ENCODE measurements at regions not wholly inside any gene's neighbourhood (a gene's known extent, or its start where the extent isn't known, plus 50 kb on each side); places are given as distances from the start of the nearest gene placed in this dataset.

- DNase-seq (ENCODE audit: low read depth in 2 of 2): no peak
Observed at GRCh38 chr12:4134448-4135263, 138.9 kb upstream of the CCND2 start.

- no peak for DNase-seq (ENCODE audit: low read depth in 2 of 2)
Observed at GRCh38 chr12:4133636-4134447, 139.7 kb upstream of the CCND2 start.

- no peak for DNase-seq (ENCODE audit: low read depth in 2 of 2)
Observed at GRCh38 chr12:4133029-4133428, 140.5 kb upstream of the CCND2 start.

GRCh38 chr12:4121506-4122020, 152.0 kb upstream of the CCND2 start:
- no peak for DNase-seq (ENCODE audit: low read depth in 2 of 2)

- no peak for DNase-seq (ENCODE audit: low read depth in 2 of 2)
Observed at GRCh38 chr12:4120316-4120917, 153.1 kb upstream of the CCND2 start.

GRCh38 chr12:4119157-4119761, 154.3 kb upstream of the CCND2 start:
- no peak for DNase-seq (ENCODE audit: low read depth in 2 of 2)

GRCh38 chr12:4118601-4119156, 154.9 kb upstream of the CCND2 start:
- DNase-seq (ENCODE audit: low read depth in 2 of 2): no peak

- peak in 1 of 2 experiments; percentile 6 for DNase-seq (ENCODE audit: low read depth in 2 of 2)
Observed at GRCh38 chr12:4118017-4118510, 155.5 kb upstream of the CCND2 start.

- no peak for DNase-seq (ENCODE audit: low read depth in 2 of 2)
Observed at GRCh38 chr12:4117386-4118016, 156.1 kb upstream of the CCND2 start.

- DNase-seq (ENCODE audit: low read depth in 2 of 2): peak in 1 of 2 experiments; percentile 20
Observed at GRCh38 chr12:4116251-4117111, 157.1 kb upstream of the CCND2 start.

GRCh38 chr12:4115570-4115969, 158.0 kb upstream of the CCND2 start:
- no peak for DNase-seq (ENCODE audit: low read depth in 2 of 2)

GRCh38 chr12:4114986-4115385, 158.6 kb upstream of the CCND2 start:
- no peak for DNase-seq (ENCODE audit: low read depth in 2 of 2)

- DNase-seq (ENCODE audit: low read depth in 2 of 2): no peak
Observed at GRCh38 chr12:4112734-4113325, 160.7 kb upstream of the CCND2 start.

- DNase-seq (ENCODE audit: low read depth in 2 of 2): no peak
Observed at GRCh38 chr12:4112290-4112689, 161.3 kb upstream of the CCND2 start.

- no peak for DNase-seq (ENCODE audit: low read depth in 2 of 2)
Observed at GRCh38 chr12:4111010-4111409, 162.6 kb upstream of the CCND2 start.

- DNase-seq (ENCODE audit: low read depth in 2 of 2): no peak
Observed at GRCh38 chr12:4109826-4110225, 163.7 kb upstream of the CCND2 start.

- no peak for DNase-seq (ENCODE audit: low read depth in 2 of 2)
Observed at GRCh38 chr12:4108803-4109345, 164.7 kb upstream of the CCND2 start.

GRCh38 chr12:4107911-4108697, 165.5 kb upstream of the CCND2 start:
- DNase-seq (ENCODE audit: low read depth in 2 of 2): no peak

Measured in fibroblast of skin of left biceps (primary cell).